PFSK-1 (cell line): ENCODE measurements at regions not wholly inside any gene's neighbourhood (a gene's known extent, or its start where the extent isn't known, plus 50 kb on each side); places are given as distances from the start of the nearest gene placed in this dataset.

Experiments
- FOXP2 ChIP-seq: optimal IDR thresholded peaks from 2 replicates; pipeline ENCODE3; 2011; ENCODE audit warnings: borderline replicate concordance, control low read depth, inconsistent platforms; ENCODE audit not compliant: insufficient read depth; ENCODE audit errors: extremely low read length, extremely low read depth
- POLR2AphosphoS5 ChIP-seq: IDR thresholded peaks from 2 replicates; pipeline ENCODE4 v1.6.1; 2012; ENCODE audit warnings: low read depth, mild to moderate bottlenecking, control low read depth, low read length, moderate library complexity
- REST ChIP-seq, 2 experiments: IDR thresholded peaks; 2 replicates each; pipeline versions ENCODE4 v1.6.1 to v1.8.0; 2011 to 2012; ENCODE audit warnings: low read depth in 2 of 2, low read length in 2 of 2, control low read depth in 1 of 2, inconsistent platforms in 1 of 2, mild to moderate bottlenecking in 1 of 2, moderate library complexity in 1 of 2; ENCODE audit not compliant: insufficient read depth in 1 of 2
- SIN3A ChIP-seq: IDR thresholded peaks from 2 replicates; pipeline ENCODE4 v1.6.1; 2012; ENCODE audit warnings: mild to moderate bottlenecking, low read length, moderate library complexity, borderline replicate concordance; ENCODE audit not compliant: insufficient read depth
- TAF1 ChIP-seq: IDR thresholded peaks from 2 replicates; pipeline ENCODE4 v1.6.1; 2012; ENCODE audit warnings: low read length, control low read depth, borderline replicate concordance; ENCODE audit not compliant: insufficient read depth

GRCh38 chr2:11990576-11990975 is 244.1 kb downstream of the LPIN1 start:
- TF ChIP-seq TAF1 = no peak
- no peak for TF ChIP-seq FOXP2
- TF ChIP-seq POLR2AphosphoS5 = no peak
- TF ChIP-seq SIN3A = no peak
- TF ChIP-seq REST (IDR thresholded peaks at IDR 0.05; ENCODE audit: insufficient read depth in 1 of 2, low read depth in 2 of 2, low read length in 2 of 2) = no peak
